GM06990 (cell line): ENCODE measurements at regions not wholly inside any gene's neighbourhood (a gene's known extent, or its start where the extent isn't known, plus 50 kb on each side); places are given as distances from the start of the nearest gene placed in this dataset.
"Not testable (repeated sequence)": the region's sequence is repeated elsewhere in the genome, so short reads cannot be mapped to it uniquely, and the experiment has no call there.

Experiments used
- DNase-seq: peaks from one replicate; pipeline ENCODE4 v3.0.0-alpha.2; 2011; ENCODE audit not compliant: insufficient read length; ENCODE audit errors: extremely low read depth
- H3K27me3 ChIP-seq: replicated peaks from 2 replicates; pipeline ENCODE4 v1.6.0; 2011; ENCODE audit warnings: low read length; ENCODE audit not compliant: control insufficient read depth, insufficient read depth
- H3K36me3 ChIP-seq: 2 replicates; pipeline ENCODE4 v1.5.1; 2011; ENCODE audit warnings: low read length; ENCODE audit not compliant: control insufficient read depth, insufficient read depth
- H3K4me3 ChIP-seq: replicated peaks from 2 replicates; pipeline ENCODE4 v1.5.1; 2011; ENCODE audit warnings: low read depth, mild to moderate bottlenecking, control low read depth, low read length
- CTCF ChIP-seq: IDR thresholded peaks from 2 replicates; pipeline ENCODE4 v1.5.1; 2011; ENCODE audit warnings: low read length, control low read depth, mild to moderate bottlenecking, inconsistent platforms; ENCODE audit not compliant: insufficient read depth, poor library complexity, severe bottlenecking

DNA sequence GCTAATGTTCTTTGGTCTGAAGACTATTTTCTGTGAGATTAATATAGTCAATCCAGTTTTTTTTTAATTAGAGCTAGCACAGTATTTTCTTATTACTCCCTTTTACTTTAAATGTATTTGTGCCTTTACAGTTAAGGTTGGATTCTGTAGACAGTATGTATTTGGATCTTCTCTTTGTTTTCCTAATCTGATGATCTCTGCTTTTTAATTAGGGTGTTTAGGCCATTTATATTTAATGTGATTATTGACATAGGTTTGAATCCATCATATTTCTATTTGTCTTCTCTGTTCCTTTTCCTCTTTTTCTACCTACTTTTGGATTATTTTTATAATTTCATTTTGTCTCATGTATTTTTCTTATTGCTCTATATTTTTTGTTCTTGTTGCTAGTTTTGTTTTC is 437.7 kb downstream of the CPS1 start:
- no peak overlapping the region for H3K4me3 ChIP-seq
- DNase-seq: no peak
- H3K27me3 ChIP-seq: no peaks in the 10 kb centered on the region
- no peak for TF ChIP-seq CTCF
- no peaks in the 10 kb centered on the region for H3K36me3 ChIP-seq

DNA sequence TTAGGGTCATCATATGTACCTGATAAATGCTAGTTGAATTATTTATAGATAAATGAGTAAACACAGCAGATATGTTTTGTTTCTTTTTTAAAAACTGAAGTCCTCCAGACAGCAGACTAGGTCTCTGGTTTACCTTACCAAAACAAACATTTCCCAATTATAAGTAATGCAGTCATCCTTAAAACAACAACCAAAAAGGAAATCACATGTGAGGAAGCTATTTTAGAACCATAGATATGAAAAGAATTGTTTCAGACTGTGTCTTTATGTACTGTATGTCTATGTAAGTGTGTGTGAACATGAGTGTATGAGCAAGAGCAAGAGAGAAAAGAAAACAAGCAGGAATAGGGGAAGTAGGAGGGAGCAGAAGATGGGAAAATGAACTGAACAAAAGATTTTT is 441.0 kb downstream of the CPS1 start:
- no peaks in the 10 kb centered on the region for H3K36me3 ChIP-seq
- H3K27me3 ChIP-seq: no peaks in the 10 kb centered on the region
- DNase-seq: no peak
- no peak overlapping the region for H3K4me3 ChIP-seq
- no peak for TF ChIP-seq CTCF

DNA sequence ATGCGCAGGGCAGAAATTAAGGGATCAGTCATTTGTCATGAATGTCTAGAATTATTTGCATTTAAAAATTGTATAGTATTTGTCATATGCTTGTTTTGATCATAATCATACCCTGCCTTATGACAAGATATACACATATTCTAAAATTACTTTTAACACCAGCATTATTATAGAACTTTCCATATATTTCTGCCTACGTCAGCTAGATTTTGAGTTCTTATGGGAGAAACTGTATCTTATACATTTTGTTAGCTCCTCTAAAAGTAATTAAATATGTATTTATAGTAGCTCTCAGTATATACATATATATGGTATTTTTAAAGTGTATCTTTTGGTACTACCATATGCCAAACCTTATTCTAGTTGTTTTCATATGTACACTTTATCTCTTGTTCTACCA is 441.9 kb downstream of the CPS1 start:
- H3K4me3 ChIP-seq: no peak overlapping the region
- DNase-seq: no peak
- H3K27me3 ChIP-seq: no peaks in the 10 kb centered on the region
- TF ChIP-seq CTCF: no peak
- H3K36me3 ChIP-seq: no peaks in the 10 kb centered on the region

DNA sequence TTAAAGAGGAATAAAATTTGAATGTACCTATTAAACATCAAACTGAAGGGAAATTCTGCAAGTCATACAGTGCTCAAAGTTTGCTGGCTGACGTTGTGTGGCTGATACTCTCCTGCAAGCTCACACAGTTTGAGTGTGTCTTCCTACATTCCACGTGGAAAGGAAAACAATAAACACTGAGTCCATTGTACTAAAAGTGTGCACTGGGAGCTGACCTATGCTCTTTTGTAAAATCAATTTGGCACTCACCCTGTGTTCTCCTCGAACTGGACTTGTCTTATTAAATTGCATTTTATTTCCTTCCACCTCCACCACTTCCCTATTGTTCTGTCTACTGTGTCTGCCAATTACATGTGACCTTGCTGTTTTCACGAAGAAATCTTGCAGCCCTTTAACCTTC is 458.0 kb downstream of the CPS1 start:
- no peak for DNase-seq
- Histone ChIP-seq H3K4me3 (no peak overlapping the region), H3K27me3 (no peaks in the 10 kb centered on the region), H3K36me3 (no peaks in the 10 kb centered on the region)
- no peak for TF ChIP-seq CTCF

DNA sequence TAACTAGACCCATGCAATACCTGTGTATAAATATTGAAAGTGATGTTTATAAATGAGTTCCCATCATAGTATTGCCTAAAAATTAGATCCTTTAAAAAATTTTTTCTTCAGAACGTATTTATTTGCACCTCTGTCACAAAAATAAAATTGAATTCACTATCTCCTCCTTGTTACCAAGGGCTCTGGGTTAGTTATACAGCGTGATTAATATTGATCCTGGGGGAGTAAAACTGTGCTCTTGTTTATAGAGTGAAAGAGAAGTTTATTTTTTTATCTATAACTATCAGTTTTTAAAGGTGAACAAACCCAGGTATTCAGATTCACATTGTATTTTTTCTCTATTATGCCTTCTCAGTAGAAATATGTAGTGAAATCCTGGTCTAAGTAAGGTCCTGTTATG is 458.5 kb downstream of the CPS1 start:
- DNase-seq: no peak
- Histone ChIP-seq H3K4me3 (no peak overlapping the region), H3K36me3 (no peaks in the 10 kb centered on the region), H3K27me3 (no peaks in the 10 kb centered on the region)
- no peak for TF ChIP-seq CTCF

GRCh38 chr2:211025089-211025488 is 468.7 kb downstream of the CPS1 start:
- not testable (repeated sequence) for H3K4me3 ChIP-seq, H3K27me3 ChIP-seq, H3K36me3 ChIP-seq, DNase-seq
